GM12878 (cell line): ENCODE measurements at regions not wholly inside any gene's neighbourhood (a gene's known extent, or its start where the extent isn't known, plus 50 kb on each side); places are given as distances from the start of the nearest gene placed in this dataset.

Experiments
- CEBPB ChIP-seq, 2 experiments: fragments of 150-350 bp in 1 of 2; IDR thresholded peaks; 2 replicates each; pipeline ENCODE4 v1.6.1; 2012 to 2014; ENCODE audit warnings: low read depth in 2 of 2, low read length in 2 of 2, borderline replicate concordance in 1 of 2, inconsistent platforms in 1 of 2
- CTCF ChIP-seq, 3 experiments: IDR thresholded peaks in 2 of 3; conservative IDR thresholded peaks in 1 of 3; 2 replicates each; pipeline ENCODE4 v1.5.1; 2011; ENCODE audit warnings: low read depth in 3 of 3, low read length in 3 of 3, mild to moderate bottlenecking in 3 of 3, control low read depth in 2 of 3, moderate library complexity in 2 of 3, inconsistent platforms in 1 of 3, mixed read lengths in 1 of 3; ENCODE audit not compliant: control insufficient read depth in 2 of 3, insufficient read depth in 1 of 3; ENCODE audit errors: extremely low read depth in 1 of 3
- EP300 ChIP-seq, 2 experiments: fragments of 150-350 bp in 1 of 2; IDR thresholded peaks; 2 replicates each; pipeline ENCODE4 v1.6.1; 2011 to 2012; ENCODE audit warnings: low read depth in 2 of 2, low read length in 2 of 2, borderline replicate concordance in 1 of 2, improper control_type of control experiment in 1 of 2, inconsistent platforms in 1 of 2; ENCODE audit not compliant: control insufficient read depth in 1 of 2
- EZH2 ChIP-seq: IDR thresholded peaks from 2 replicates; pipeline ENCODE4 v1.6.1; 2012; ENCODE audit warnings: low read depth, mild to moderate bottlenecking, control low read depth, inconsistent platforms, low read length, borderline replicate concordance; ENCODE audit not compliant: control insufficient read depth
- FOXM1 ChIP-seq: IDR thresholded peaks from 2 replicates; pipeline ENCODE4 v1.6.1; 2012; ENCODE audit warnings: low read depth, mild to moderate bottlenecking, inconsistent platforms, low read length, moderate library complexity
- KAT2A ChIP-seq: conservative IDR thresholded peaks from 2 replicates; pipeline ENCODE4 v1.6.1; 2011; ENCODE audit warnings: low read depth, low read length; ENCODE audit not compliant: control insufficient read depth
- MAX ChIP-seq: IDR thresholded peaks from 2 replicates; pipeline ENCODE4 v1.6.1; 2012; ENCODE audit warnings: low read depth, low read length, improper control_type of control experiment
- NFXL1 ChIP-seq: fragments of 450-650 bp; IDR thresholded peaks from 2 replicates; pipeline ENCODE4 v1.6.1; 2017; ENCODE audit warnings: antibody characterized with exemption, mild to moderate bottlenecking, borderline replicate concordance
- SUPT20H ChIP-seq: IDR thresholded peaks from 2 replicates; pipeline ENCODE4 v1.6.1; 2011; ENCODE audit warnings: low read depth, mild to moderate bottlenecking, low read length, moderate library complexity, borderline replicate concordance; ENCODE audit not compliant: control insufficient read depth
- TCF3 ChIP-seq: IDR thresholded peaks from 2 replicates; pipeline ENCODE4 v1.6.1; 2012; ENCODE audit warnings: low read depth, mild to moderate bottlenecking, low read length, borderline replicate concordance; ENCODE audit not compliant: insufficient read depth
- TCF7 ChIP-seq: IDR thresholded peaks from 2 replicates; pipeline ENCODE4 v1.6.1; 2014; ENCODE audit warnings: antibody characterized with exemption, borderline replicate concordance
- YY1 ChIP-seq: IDR thresholded peaks from 2 replicates; pipeline ENCODE4 v1.6.1; 2011; ENCODE audit warnings: low read depth, mild to moderate bottlenecking, low read length
- ZNF687 ChIP-seq: fragments of 450-650 bp; IDR thresholded peaks from 2 replicates; pipeline ENCODE4 v1.6.1; 2017; ENCODE audit warnings: mild to moderate bottlenecking, moderate library complexity

GRCh38 chr2:226669905-226670304 lies 129.7 kb downstream of the IRS1 start:
- no peak for TF ChIP-seq EZH2
- TF ChIP-seq TCF3: no peak
- no peak for TF ChIP-seq MAX
- TF ChIP-seq ZNF687: no peak
- no peak for TF ChIP-seq SUPT20H
- no peak for TF ChIP-seq CEBPB (IDR thresholded peaks at IDR 0.05; ENCODE audit: borderline replicate concordance in 1 of 2, low read depth in 2 of 2, low read length in 2 of 2)
- TF ChIP-seq KAT2A: no peak
- no peak for TF ChIP-seq CTCF (IDR thresholded peaks at IDR 0.05 in 2 of 3, conservative IDR thresholded peaks at IDR 0.05 in 1 of 3; ENCODE audit: control insufficient read depth in 2 of 3, extremely low read depth in 1 of 3, insufficient read depth in 1 of 3, low read depth in 3 of 3, low read length in 3 of 3)
- no peak for TF ChIP-seq EP300 (IDR thresholded peaks at IDR 0.05; ENCODE audit: borderline replicate concordance in 1 of 2, control insufficient read depth in 1 of 2, low read depth in 2 of 2, low read length in 2 of 2)
- TF ChIP-seq FOXM1: no peak
- no peak for TF ChIP-seq YY1
- TF ChIP-seq NFXL1: no peak
- no peak for TF ChIP-seq TCF7
